ENCODE measurements at regions not wholly inside any gene's neighbourhood (a gene's known extent, or its start where the extent isn't known, plus 50 kb on each side); places are given as distances from the start of the nearest gene placed in this dataset.

DNA sequence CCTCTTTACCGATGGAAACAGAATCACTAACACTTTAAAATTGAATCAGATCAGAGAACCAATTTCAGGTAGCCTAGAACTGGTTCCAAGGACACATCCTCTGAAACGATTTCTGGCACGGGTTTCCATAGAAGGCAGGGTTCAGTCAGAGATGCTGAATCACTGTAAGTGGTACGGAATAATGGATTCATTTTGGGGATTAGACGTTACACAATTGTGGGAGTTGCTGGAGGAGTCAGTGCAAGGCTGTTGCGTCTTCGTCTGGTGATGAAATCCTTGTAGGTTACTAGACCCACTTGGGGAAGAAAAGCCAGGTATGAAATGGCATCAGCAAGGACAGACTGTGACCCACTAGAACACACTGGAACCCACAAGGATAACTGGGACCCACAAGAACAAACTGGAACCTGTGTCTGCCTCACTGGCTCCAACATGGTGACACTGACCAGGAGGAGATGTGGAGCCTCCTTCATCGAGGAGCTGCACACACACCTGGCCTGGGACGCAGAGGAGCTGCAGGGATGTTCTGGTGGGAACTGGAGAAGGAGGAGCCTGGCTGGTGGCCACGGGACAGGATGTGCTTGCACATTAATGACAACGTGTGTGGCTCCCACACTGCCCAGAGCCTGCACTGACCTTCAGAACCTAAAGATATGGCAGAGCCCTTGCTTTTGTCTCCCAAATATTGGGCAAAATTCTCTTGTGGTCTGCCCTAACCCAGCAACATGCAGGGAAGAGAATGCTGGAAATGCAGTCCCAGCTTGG lies 105.1 kb downstream of the TRAPPC11 start:
- no peak for DNase-seq

DNA sequence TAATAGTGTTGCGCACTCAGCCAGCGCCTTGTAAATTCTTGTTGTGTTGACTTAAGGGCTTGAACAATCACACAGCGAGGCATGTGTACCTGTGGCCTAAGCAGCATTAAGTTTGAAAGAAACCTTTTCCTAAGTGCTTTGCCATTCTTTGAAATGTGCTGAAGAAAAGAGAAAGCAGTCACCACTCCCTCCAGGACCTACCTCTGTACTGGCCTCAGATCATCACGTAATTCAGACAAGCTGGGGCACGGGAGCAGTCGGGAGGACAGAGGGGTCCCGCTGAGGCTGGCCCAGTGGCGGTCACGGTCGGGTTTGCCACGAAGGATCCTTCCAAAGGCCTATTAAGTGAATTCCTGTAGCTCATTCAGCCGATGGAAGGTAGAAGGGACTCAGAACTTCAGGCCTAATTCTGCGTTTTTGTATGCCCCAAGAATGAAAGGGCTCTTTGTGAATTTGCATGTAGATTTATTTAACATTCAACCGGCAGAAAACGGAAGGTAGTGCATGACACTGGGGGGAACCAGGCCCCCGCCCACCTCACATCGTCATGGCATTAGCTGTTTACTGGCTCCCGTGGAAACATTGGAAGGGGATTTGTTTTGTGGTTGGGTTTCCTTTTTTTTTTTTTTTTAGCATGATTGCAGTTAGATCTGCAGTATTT lies 106.3 kb downstream of the TRAPPC11 start:
- no peak for DNase-seq

DNA sequence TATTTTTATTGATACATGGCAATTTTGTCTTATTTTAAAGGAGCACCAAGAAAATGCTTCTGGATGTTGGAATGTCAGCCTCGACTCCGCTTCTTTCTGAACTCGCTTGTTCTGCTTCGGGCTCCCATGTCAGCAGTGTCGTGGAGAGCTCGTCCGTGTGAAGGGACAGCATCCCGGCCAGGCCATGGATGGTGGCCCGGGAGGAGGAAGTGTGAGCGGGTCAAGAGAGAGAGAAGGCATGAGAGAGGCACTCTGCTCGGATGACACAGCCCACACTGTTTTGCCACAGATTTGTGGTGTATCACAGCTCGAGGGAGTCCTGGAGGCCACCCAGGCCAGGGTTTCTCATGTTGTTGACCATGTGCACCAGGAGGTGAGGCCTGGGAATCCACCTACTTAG lies 107.0 kb downstream of the TRAPPC11 start:
- DNase-seq = no peak

DNA sequence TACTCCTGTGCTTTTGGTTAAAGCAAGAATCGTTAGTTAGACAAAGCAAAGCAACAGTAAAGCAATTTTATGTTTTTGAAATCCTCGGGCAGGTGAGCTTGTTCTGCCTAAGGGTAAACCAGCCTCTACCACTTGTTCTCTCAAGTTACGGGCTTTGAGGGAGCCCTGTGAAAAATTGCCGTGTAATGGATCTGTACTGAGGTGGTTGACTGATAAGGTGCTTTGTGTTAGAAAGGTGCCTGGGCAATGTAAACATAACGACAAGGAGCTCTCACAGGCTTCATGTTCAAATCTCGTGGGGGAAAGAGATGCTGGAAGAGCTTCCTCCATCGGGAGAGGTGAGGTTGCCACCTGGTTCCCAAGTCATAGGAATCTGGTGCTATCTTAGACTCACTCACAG lies 111.8 kb downstream of the TRAPPC11 start:
- peak; percentile 73 for DNase-seq

DNA sequence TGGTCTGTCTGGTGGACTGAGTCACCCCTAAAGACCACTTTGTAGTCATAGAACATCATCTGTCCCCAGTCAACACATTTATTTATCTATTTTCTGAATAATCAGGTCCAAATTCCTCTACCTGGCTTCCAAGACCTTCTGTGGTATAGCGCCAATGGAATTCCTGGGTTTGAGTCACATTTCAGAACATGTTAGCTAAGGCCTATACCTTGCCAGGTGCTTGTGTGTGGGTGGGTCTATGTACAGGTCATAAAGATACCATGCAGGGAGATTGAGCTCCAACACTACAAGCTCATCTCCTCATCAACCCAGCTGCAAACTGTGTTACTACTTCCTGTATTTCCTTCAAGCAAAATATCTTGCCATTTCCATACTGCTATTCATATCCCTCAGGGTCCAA lies 113.3 kb downstream of the TRAPPC11 start:
- DNase-seq = no peak

DNA sequence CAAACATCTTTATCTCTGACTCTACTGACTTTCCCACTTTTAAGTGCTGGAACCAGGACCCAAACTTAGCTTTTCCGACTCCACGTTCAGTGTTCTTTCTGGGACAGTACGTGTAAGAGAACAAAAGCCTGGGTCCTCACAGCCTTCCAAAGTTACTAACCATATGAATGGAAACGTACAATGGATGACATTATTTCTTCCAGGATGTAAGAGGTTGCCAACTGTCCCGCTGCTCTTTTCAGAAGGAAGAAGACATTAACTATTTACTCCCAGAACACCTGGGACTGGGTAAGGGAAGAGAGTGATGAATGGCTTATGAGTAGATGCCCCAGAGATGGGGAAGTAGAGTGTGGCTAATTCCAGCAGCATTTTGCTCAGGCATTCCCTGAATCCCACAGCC lies 114.7 kb downstream of the TRAPPC11 start:
- no peak for DNase-seq

DNA sequence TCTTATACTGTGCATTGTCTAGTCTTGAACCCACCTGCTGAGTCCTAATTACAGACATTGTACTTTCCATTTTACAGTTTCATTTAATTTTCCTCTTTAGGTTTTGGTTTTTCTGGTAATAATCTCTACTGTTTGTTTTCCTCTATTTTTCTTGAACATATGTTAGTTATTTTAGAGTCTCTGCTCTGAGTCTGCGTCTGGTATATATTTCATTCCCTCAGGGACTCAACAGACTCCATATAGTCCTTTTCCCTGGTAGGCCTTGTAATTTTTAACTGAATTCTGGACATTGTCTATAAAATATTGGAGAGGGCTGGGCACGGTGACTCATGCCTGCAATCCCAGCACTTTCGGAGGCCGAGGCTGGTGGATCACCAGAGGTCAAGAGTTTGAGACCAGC lies 121.8 kb upstream of the STOX2 start:
- no peak for DNase-seq

DNA sequence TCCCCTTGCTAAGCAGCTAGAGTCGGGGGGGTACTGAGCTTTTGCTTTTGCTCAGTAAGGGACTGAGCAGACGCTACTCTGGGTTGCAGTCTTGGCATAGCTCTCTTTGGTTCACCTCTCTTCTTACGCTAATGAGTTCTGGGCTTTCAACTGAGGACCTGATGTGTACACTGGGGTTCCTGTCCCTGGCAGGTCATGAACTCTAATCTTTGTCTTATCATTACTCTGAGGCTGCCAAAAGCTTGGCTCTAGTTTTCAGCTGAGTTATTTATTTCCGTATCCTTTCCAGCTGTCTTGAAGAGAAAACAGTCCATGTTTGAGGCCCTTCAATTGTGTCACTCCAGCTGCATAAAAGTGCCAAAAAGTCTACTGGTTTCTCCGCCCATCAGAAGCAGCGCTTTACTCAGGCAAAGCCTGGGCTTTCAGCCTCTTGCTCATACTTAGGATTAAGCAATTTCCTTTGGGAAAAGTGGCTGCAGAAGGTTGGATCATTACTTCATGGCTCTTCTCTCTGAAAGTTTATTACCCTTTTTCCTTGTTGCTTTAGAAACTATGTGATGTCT lies 121.0 kb upstream of the STOX2 start:
- no peak for DNase-seq

DNA sequence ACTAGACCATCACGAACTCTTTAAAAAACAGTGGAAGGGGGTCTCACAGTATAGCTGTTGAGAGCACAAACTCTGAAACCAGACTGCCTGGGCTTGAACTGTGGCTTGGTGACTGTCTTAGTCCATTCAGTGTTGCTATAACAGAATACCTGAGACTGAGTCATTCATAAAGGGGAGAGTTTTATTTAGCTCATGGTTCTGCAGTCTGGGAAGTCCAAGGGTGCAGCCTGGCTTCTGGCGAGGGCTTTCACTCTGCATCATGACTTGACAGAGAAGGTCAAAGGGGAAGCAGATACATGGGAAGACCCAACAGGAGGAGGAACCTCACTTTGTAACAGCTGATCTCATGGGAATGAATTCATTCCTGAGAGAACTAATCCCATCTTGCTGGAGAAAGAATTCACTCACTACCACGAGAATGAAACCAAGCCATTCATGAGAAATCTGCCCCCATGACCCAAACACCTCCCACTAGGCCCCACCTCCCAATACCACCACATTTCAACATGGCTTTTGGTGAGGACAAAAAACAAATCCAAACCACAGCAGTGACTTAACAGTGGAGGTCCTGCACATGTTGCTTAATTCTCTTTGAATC lies 116.7 kb upstream of the STOX2 start:
- DNase-seq = no peak

DNA sequence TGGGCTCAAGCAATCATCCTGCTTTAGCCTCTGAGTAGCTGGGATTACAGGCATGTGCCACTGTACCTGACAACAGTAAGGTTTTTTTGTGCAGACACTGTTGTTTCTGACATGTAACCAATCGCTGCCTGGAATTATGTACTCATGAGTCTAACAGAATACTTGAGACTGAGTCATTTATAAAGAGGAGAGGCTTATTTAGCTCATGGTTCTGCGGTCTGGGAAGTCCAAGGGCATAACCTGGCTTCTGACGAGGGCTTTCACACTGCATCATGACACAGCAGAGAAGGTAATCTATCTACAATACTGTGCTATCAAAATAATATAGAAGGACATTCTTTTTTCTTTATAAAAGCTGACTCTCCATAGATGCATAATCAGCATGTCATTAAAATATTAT lies 115.5 kb upstream of the STOX2 start:
- DNase-seq = no peak

DNA sequence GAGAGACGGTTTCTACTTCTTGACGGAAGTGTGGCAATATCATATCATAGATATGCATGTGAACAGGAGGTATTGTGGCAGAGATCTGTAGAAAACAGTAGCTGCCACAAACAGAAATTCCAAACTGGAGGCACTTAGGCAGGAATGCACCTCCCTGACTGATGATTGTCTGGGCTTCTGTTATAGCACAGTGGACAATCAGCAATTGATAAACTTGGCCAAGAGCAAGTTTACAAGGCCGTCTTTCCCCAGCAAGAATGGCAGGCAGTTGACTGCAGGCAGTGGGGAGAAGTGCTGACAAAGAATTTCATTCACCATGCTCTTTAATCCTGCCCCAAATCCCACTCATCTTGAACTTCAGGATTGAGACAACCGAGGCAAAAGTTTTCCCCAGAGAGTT lies 114.4 kb upstream of the STOX2 start:
- DNase-seq = no peak

DNA sequence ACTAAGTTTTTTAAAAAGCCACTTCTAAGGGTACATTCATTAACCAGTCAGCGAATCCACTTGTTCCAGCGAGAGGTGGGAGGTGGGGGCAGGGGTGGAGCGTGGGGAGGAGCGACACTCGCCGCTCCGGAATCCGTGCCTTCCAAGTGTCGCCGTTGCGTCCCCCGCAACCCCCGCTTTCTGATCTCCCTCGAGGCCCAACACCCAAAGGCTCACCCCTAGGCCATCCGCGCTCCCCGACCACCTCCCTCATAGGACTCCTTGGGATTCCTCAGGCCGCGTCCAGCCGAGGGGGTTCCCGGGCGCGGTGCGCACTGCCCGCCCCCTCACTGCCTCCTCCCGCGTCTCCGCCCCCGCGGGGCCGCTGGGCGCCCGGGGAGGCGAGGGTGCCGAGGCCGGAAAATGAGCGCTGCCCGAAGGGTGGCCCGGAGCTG lies 108.1 kb upstream of the STOX2 start:
- no peak for DNase-seq

DNA sequence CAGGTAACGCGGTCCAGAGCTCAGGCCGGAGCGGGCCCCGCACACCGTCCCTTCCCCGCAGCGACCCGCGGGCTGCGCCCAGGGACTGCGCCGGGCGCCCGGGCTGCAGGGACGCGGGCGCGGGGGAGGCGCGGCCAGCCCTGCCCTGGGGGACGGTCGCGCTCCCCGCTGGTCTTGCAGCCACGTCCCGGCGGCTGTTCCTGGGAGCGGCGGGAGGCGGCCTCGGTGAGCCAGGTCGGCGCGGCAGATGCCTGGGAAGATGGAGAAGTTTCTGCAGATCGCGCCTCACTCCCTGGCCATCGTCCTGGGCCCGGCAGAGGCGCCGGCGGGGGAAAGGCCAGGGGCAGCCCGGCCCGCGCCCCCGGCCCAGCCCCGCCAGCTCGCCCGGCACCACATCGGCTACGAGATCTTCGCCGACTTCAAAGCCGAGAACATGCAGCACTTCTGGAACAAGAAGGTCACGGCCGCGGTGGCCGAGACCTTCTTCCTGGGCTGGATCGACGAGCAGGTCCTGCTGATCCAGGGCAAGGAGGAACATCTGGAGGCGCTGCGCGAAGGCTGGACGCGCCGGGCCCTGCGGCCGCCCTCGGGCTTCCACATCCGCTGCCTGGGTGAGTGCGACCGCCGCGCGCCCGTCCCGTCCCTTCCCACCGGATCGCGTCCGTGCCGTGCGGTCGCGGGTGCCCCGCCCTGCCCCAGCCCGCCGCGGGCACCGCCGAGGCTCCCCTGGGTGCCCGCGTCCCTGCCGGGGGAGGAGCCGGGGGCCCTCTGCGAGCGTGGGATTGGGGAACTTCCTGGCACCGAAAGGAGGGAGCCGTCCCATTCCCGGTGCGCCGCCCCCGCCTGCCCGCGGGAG lies 107.4 kb upstream of the STOX2 start:
- DNase-seq = no peak

DNA sequence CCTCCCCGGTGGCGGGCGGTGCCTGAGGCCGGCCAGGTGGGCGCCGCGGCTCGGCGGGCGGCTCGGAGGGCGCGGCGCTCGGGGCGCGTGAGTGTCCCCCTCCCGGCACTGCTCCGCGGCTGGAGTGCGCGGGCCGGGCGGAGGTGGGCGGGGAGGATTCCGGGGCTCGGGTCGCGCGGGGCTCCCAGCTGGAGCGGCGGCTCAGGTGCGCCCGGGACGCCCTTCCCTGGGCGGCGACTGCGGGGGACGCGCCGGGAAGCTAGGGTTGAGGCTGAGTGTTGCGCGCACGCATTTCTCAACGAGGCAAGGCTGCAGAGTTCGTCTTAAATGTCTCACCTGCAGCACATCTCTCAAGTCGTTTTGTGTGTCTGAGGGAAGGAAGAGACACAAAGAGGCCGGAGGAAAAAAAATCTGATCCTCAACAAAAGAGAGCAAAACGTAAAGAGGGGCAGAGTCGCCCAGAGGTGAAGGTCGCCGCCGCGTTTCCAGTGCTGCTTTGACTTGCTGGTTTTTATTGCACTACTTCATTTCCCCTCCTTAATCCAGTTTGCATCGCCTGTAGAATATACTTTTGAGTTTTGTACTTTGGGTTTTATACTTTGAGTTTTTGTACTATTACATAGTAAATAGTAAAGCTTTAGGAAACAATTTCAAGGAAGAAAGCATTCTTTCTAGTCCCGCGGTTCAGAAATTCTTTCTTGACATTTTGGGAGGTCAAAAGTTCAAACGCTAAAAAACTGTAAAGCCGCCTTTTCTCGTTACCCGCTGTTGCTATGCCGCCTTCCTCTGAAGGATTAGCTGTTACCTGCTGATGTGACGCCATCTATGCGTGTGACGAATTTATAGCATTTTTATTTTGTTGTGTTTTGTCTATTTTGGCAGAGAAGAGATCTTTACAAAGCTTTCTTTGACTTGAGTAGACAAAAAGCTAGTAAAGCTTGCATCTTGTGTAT lies 106.5 kb upstream of the STOX2 start:
- no peak for DNase-seq

DNA sequence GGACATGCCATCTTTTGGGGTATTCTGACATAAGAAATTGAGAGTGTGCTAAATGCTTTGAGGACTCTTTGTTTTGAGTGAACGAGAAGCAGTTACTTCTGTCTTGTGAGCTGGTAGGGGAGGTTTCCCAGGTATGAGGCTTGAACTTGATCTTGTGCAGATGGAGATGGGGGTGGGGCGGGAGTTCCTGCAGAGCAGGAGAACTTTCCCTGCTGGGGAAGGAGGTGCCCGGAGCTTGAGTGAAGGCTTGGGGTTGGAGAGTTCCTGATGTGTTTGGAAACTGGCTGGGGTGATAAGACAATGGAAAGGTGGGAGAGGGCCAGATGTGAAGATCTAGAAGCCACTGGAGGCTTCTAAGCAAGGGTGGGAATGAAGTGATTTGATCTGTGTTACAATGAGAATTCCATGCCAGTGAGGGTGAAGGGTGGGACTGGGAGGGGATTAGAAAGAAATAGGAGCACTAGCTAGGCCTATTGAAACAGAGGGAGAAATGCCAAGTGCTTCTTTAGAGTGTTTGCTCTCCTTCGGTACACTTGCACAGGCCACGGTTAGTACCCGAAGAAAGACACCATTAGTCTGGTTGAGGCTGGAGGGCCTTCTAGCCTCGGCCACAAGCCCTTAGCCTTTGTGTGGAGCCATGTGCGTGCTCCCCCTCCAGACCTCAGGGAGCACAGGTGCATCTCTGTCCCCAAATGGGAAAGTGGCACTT lies 103.5 kb upstream of the STOX2 start:
- peak; percentile 41 for DNase-seq

DNA sequence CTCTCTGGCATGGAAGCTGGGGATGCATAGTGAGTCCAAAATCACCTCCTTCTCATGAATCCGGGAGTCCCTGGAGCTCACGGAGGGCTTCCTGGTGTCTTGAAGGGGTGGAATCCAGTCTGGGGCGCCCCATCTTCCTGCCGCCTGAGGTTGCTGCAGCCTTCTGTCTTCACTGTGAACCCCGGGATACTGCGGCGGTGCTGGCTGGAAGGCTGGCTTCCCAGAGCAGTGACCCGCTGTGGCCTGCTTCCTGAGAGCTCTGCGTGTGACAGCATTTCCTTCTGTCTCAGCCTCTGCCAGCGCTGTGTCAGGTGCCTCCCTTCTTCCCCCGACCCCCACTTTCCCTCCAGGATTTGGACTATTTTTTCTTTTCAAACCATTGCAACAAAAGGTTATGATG lies 98.8 kb upstream of the STOX2 start:
- no peak for DNase-seq

DNA sequence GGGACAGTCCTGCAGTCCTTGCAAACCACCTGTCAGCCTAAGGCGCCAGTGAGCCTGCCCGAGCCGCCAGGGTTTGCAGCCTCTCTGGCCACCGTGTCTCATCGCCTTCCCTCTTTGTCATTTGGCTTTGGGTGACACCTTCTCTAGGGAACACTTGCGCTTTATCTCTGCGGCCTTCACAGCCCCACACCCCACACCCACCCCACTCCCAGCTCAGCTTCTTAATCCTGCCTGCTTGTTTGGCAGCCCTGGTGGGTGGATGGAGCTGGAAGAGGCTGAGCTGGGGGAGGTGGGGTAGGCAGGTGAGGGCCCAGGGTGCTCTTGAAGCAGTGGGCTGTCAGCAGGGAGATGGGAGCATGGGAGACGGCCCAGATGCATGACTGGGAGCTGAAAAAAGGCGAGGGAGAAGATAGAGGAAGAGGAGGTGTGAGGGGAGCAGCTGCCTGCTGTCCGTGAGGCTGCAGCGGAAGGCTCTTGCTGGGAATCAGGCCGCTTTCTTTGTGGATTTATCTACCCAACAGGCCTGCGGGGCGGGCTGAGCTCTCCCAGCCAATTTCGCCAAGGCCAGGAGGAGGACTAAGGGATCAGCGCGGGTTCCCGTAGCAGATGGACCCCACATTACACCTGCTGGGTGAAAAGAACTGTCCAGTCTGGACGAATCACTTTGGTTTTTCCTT lies 97.5 kb upstream of the STOX2 start:
- DNase-seq = no peak

DNA sequence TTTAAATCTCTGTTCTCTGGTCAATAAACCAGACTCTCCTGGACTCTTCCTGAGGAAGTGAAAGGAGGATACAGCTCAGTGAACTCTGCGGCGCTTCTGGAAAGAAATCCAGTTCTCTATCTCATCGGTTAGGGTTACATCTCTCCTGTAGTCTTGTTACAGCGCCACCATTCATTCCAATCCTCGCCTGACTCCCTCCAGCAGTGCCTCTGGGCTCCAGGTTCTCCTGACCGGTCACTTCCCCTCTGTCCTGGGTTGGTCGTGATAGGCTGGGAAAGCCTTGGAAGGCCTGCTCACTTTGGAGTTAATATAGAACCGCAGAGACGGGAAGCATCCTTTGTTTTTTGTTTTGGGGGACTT lies 97.0 kb upstream of the STOX2 start:
- no peak for DNase-seq

DNA sequence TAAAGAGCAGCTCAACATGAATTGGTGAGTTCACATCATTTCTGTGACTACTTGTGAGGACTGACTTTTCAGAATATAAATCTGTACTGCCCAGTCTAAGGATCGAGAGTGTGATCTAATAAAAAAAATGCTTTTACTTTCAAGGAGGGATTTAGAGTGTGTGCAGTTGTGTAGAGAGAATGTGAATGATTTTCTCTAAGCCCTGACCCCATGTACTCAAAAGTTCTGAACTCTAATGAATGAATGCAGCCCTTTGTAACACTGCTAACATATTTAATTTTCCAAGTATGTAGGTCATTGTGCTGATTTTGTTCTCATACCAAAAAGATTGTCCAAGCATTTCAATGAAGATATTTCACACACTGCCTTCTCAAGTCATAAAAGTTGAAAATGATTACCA lies 92.5 kb upstream of the STOX2 start:
- no peak for DNase-seq

DNA sequence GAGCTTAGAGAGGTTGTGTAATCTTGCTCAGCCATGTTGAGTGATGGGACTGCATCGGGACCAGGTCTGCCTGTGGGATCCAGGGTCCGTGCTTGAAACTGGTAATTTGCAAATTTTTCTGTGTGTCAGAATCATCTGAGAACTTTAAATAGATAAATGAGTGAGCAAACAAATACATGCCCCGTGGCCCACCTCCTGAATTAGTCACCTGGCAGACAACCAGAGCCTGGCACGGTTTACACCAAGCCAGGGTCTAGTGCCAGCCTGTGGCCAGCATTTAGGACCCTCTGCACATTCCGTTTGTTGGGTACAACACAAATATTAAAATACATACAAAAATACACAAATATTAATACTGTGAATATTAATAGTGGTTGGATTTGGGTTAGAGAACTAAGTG lies 90.6 kb upstream of the STOX2 start:
- no peak for DNase-seq

DNA sequence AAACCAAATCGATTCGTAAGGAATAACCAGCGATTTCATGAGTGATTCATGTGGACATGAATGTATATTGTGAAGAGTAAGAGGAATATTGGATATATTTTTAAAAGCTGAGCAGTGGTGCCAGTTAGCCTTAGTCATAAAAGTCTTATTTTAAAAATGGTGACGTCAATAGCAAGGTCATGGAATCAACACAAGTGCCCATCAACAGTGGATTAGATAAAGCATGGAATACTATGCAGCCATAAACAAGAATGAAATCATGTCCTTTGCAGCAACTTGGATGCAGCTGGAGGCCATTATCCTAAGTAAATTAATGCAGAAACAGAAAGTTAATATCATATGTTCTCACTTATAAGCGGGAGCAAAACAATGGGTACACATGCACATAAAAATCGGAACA lies 89.0 kb upstream of the STOX2 start:
- no peak for DNase-seq
